HepG2 (cell line): ENCODE measurements at regions not wholly inside any gene's neighbourhood (a gene's known extent, or its start where the extent isn't known, plus 50 kb on each side); places are given as distances from the start of the nearest gene placed in this dataset.

Source experiments
- ARID3A ChIP-seq: IDR thresholded peaks from 2 replicates; pipeline ENCODE4 v1.6.1; 2012; ENCODE audit warnings: low read depth, low read length, improper control_type of control experiment
- BCL6 ChIP-seq: IDR thresholded peaks from 2 replicates; pipeline ENCODE4 v1.6.1; 2016; ENCODE audit warnings: missing genetic modification reagents, missing compliant biosample characterization
- CENPT ChIP-seq: sonication (generic); formaldehyde crosslinking; IDR thresholded peaks from 2 replicates; pipeline ENCODE4 v1.8.0; 2022; ENCODE audit warnings: low read depth, mild to moderate bottlenecking, moderate library complexity, missing genetic modification reagents
- JUN ChIP-seq: sonication (generic); formaldehyde crosslinking; IDR thresholded peaks from 2 replicates; pipeline ENCODE4 v1.4.0; 2020; ENCODE audit warnings: mild to moderate bottlenecking, missing genetic modification reagents
- KAT2B ChIP-seq: fragments of 150-350 bp; IDR thresholded peaks from 2 replicates; pipeline ENCODE4 v1.6.1; 2014; ENCODE audit warnings: low read depth, low read length, borderline replicate concordance
- KDM2A ChIP-seq: sonication (generic); formaldehyde crosslinking; IDR thresholded peaks from 2 replicates; pipeline ENCODE4 v1.4.0; 2020; ENCODE audit warnings: low read depth, missing genetic modification reagents, borderline replicate concordance
- MTA1 ChIP-seq: sonication (generic); formaldehyde crosslinking; IDR thresholded peaks from 2 replicates; pipeline ENCODE4 v1.4.0; 2020; ENCODE audit warnings: missing genetic modification reagents, mild to moderate bottlenecking, borderline replicate concordance
- MTERF4 ChIP-seq: sonication (generic); formaldehyde crosslinking; IDR thresholded peaks from 2 replicates; pipeline ENCODE4 v1.8.0; 2023; ENCODE audit warnings: mild to moderate bottlenecking, missing genetic modification reagents
- MZF1 ChIP-seq: sonication (generic); formaldehyde crosslinking; IDR thresholded peaks from 2 replicates; pipeline ENCODE4 v1.8.1; 2023; ENCODE audit warnings: mild to moderate bottlenecking, missing genetic modification reagents, borderline replicate concordance
- PBX3 ChIP-seq: sonication (generic); formaldehyde crosslinking; IDR thresholded peaks from 2 replicates; pipeline ENCODE4 v1.8.1; 2023; ENCODE audit warnings: missing genetic modification reagents, inconsistent platforms, borderline replicate concordance
- SMAD1 ChIP-seq: sonication (generic); formaldehyde crosslinking; IDR thresholded peaks from 2 replicates; pipeline ENCODE4 v1.4.0; 2020; ENCODE audit warnings: missing genetic modification reagents, low read depth, mild to moderate bottlenecking, borderline replicate concordance
- SNAI1 ChIP-seq: sonication (generic); formaldehyde crosslinking; IDR thresholded peaks from 2 replicates; pipeline ENCODE4 v1.5.0; 2020; ENCODE audit warnings: mild to moderate bottlenecking, missing genetic modification reagents, borderline replicate concordance

GRCh38 chr3:145134738-145135137 lies 1026.2 kb downstream of the PLOD2 start:
- TF ChIP-seq BCL6 = no peak
- TF ChIP-seq SMAD1 (CRISPR knock-in tag) = no peak
- TF ChIP-seq PBX3 (CRISPR knock-in tag) = no peak
- no peak for TF ChIP-seq MTA1 (CRISPR knock-in tag)
- no peak for TF ChIP-seq ARID3A
- TF ChIP-seq CENPT (CRISPR knock-in tag) = no peak
- no peak for TF ChIP-seq MZF1 (CRISPR knock-in tag)
- no peak for TF ChIP-seq JUN
- TF ChIP-seq KDM2A (CRISPR knock-in tag) = no peak
- TF ChIP-seq KAT2B = no peak
- TF ChIP-seq MTERF4 (CRISPR knock-in tag) = no peak
- TF ChIP-seq SNAI1 = no peak
